ENCODE measurements at regions not wholly inside any gene's neighbourhood (a gene's known extent, or its start where the extent isn't known, plus 50 kb on each side); places are given as distances from the start of the nearest gene placed in this dataset.

DNA sequence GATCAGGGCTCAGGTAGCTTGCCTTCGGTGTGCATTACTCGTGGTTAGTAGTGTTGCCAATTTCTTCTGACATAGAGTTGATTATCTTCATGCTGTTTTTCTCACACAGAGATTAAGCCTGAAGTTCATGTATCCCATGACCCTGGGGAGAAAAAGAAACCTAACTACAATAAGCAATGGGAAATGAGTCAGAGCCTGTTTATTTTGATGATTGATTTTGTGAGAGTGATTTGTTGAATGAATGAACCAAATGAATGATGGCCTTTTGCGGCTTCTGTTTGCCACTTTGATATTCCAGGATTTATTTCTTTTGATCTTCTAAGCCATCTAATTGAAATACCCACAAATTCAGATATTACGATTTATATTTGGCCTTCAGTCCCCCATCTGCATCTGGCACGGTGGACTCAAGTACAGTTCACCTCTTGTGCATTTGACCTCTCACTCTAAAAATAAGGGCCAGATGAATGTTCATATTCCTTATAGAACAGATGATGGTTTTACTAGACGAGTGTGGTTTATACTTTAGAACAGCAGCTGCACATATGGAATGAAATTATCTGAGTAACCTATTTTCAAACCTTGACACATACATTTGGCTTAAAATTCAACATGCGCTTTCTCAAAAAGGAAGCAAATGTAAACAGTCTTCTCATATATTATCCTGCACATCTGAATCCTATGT lies 110.7 kb downstream of the PLCE1 start (continued):
- peak; percentile 72; the same call in 1 of the 2 replicates for TF ChIP-seq ZNF843 (tag by site-specific recombination; IDR thresholded peaks at IDR 0.05)
- TF ChIP-seq OVOL3 (tag by site-specific recombination; IDR thresholded peaks at IDR 0.05) = no peak
- no peak for TF ChIP-seq ZNF341 (tag by site-specific recombination; IDR thresholded peaks at IDR 0.05; ENCODE audit: low read depth)
- no peak for TF ChIP-seq ZNF558 (tag by site-specific recombination; IDR thresholded peaks at IDR 0.05)
- no peak for TF ChIP-seq KLF1 (tag by site-specific recombination; IDR thresholded peaks at IDR 0.05)
- TF ChIP-seq, protein P1, sequence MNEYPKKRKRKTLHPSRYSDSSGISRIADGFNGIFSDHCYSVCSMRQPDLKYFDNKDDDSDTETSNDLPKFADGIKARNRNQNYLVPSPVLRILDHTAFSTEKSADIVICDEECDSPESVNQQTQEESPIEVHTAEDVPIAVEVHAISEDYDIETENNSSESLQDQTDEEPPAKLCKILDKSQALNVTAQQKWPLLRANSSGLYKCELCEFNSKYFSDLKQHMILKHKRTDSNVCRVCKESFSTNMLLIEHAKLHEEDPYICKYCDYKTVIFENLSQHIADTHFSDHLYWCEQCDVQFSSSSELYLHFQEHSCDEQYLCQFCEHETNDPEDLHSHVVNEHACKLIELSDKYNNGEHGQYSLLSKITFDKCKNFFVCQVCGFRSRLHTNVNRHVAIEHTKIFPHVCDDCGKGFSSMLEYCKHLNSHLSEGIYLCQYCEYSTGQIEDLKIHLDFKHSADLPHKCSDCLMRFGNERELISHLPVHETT (tag by site-specific recombination; IDR thresholded peaks at IDR 0.05) = no peak
- TF ChIP-seq OSR2 (tag by site-specific recombination; IDR thresholded peaks at IDR 0.05) = peak; percentile 80

DNA sequence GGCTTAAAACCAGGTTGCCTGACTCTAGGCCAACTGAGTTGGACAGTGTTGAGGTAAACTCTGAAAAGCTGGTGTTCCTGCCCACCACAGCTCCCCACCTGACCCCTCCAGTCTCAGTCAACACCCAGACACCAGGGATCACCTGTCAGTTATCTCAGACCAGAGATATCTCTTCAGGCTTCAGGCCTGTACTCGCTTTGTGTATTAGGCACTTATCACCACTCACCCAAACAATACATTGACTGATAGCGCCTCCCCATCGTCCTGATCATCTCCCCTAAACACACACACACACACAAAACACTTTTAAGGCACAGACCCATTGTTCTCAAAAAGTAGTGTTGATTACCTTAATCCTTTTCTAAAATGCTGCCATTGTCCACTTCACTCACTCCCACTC lies 111.5 kb downstream of the PLCE1 start:
- Histone ChIP-seq H3K4me3 (ENCODE audit: low read depth, low read length) (no peak overlapping the region), H3K27ac (ENCODE audit: extremely low read depth, low read depth, low read length) (no peak overlapping the region), H3K9me3 (ENCODE audit: control insufficient read depth, insufficient read depth, low read depth, low read length) (no peaks in the 10 kb centered on the region), H3K4me1 (ENCODE audit: control insufficient read depth, insufficient read depth, low read length) (peaks cover 10% of the 10 kb centered on the region), H3K36me3 (ENCODE audit: control insufficient read depth in 2 of 2, insufficient read depth in 1 of 2, low read length in 2 of 2) (no peaks in the 10 kb centered on the region)
- TF ChIP-seq, protein P2, sequence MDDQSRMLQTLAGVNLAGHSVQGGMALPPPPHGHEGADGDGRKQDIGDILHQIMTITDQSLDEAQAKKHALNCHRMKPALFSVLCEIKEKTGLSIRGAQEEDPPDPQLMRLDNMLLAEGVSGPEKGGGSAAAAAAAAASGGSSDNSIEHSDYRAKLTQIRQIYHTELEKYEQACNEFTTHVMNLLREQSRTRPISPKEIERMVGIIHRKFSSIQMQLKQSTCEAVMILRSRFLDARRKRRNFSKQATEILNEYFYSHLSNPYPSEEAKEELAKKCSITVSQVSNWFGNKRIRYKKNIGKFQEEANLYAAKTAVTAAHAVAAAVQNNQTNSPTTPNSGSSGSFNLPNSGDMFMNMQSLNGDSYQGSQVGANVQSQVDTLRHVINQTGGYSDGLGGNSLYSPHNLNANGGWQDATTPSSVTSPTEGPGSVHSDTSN (CRISPR knock-in tag; IDR thresholded peaks at IDR 0.05) = no peak
- TF ChIP-seq ZNF248 (tag by site-specific recombination; IDR thresholded peaks at IDR 0.05) (no peak), ZNF302 (tag by site-specific recombination; IDR thresholded peaks at IDR 0.05; ENCODE audit: low read depth) (no peak), ZNF10 (tag by site-specific recombination; IDR thresholded peaks at IDR 0.05) (no peak), MEIS1 (CRISPR knock-in tag; IDR thresholded peaks at IDR 0.05; ENCODE audit: borderline replicate concordance) (no peak), ZNF837 (tag by site-specific recombination; IDR thresholded peaks at IDR 0.05) (no peak), ZNF404 (tag by site-specific recombination; IDR thresholded peaks at IDR 0.05) (no peak), SP7 (tag by site-specific recombination; IDR thresholded peaks at IDR 0.05) (no peak), GFI1B (tag by site-specific recombination; IDR thresholded peaks at IDR 0.05) (no peak), ZNF341 (tag by site-specific recombination; IDR thresholded peaks at IDR 0.05; ENCODE audit: low read depth) (no peak)
- TF ChIP-seq, protein P3, sequence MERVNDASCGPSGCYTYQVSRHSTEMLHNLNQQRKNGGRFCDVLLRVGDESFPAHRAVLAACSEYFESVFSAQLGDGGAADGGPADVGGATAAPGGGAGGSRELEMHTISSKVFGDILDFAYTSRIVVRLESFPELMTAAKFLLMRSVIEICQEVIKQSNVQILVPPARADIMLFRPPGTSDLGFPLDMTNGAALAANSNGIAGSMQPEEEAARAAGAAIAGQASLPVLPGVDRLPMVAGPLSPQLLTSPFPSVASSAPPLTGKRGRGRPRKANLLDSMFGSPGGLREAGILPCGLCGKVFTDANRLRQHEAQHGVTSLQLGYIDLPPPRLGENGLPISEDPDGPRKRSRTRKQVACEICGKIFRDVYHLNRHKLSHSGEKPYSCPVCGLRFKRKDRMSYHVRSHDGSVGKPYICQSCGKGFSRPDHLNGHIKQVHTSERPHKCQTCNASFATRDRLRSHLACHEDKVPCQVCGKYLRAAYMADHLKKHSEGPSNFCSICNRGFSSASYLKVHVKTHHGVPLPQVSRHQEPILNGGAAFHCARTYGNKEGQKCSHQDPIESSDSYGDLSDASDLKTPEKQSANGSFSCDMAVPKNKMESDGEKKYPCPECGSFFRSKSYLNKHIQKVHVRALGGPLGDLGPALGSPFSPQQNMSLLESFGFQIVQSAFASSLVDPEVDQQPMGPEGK (tag by site-specific recombination; IDR thresholded peaks at IDR 0.05) = no peak
- ChIA-PET CTCF (interaction anchor here (0.6 kb wide), 1 partner anchor 111 kb away, joined by 3 read pairs; the partner anchor contains the start of gene PLCE1), POLR2A (no interaction called here)

DNA sequence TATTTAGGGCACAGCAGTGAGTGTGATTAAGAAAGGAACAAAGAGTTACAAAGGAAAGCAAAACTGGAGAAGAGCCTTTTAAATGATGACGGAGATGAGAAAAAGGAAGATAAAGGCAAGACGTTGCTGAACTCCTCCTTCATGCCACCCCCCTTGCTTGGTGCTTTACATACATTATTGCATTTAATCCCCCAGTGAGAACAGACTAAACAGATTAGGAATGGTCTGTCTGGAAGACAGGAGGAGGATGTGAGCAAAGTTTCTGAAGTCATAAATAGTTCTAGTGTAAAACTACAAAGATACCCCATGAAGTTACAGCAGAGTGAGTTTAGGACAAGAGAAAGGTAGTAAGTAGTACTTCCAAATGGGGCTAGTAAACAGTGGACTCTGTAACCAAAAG lies 113.5 kb downstream of the PLCE1 start:
- ChIA-PET CTCF (no interaction called here), POLR2A (no interaction called here)
- no peaks in the 10 kb centered on the region for H3K9me3 ChIP-seq (ENCODE audit: control insufficient read depth, insufficient read depth, low read depth, low read length)
- H3K36me3 ChIP-seq (ENCODE audit: control insufficient read depth in 2 of 2, insufficient read depth in 1 of 2, low read length in 2 of 2) = no peaks in the 10 kb centered on the region
- H3K4me1 ChIP-seq (ENCODE audit: control insufficient read depth, insufficient read depth, low read length) = peaks cover 10% of the 10 kb centered on the region
- no peak overlapping the region for H3K4me3 ChIP-seq (ENCODE audit: low read depth, low read length)
- no peak overlapping the region for H3K27ac ChIP-seq (ENCODE audit: extremely low read depth, low read depth, low read length)
- no peak for TF ChIP-seq YY1 (tag by site-specific recombination; IDR thresholded peaks at IDR 0.05)
- no peak for TF ChIP-seq SALL2 (tag by site-specific recombination; IDR thresholded peaks at IDR 0.05; ENCODE audit: borderline replicate concordance)
- TF ChIP-seq ZNF768 (tag by site-specific recombination; IDR thresholded peaks at IDR 0.05) = no peak
- TF ChIP-seq ZNF169 (tag by site-specific recombination; IDR thresholded peaks at IDR 0.05) = no peak
- no peak for TF ChIP-seq ZBTB48 (tag by site-specific recombination; IDR thresholded peaks at IDR 0.05)
- TF ChIP-seq MYNN (tag by site-specific recombination; IDR thresholded peaks at IDR 0.05; ENCODE audit: borderline replicate concordance) = no peak
- TF ChIP-seq, protein P3 (tag by site-specific recombination; IDR thresholded peaks at IDR 0.05) = no peak
- TF ChIP-seq ZNF292 (tag by site-specific recombination; IDR thresholded peaks at IDR 0.05; ENCODE audit: borderline replicate concordance, low read depth) = no peak
- TF ChIP-seq KLF8 (tag by site-specific recombination; IDR thresholded peaks at IDR 0.05) = no peak
- no peak for TF ChIP-seq WT1 (tag by site-specific recombination; IDR thresholded peaks at IDR 0.05)
- TF ChIP-seq, protein P4, sequence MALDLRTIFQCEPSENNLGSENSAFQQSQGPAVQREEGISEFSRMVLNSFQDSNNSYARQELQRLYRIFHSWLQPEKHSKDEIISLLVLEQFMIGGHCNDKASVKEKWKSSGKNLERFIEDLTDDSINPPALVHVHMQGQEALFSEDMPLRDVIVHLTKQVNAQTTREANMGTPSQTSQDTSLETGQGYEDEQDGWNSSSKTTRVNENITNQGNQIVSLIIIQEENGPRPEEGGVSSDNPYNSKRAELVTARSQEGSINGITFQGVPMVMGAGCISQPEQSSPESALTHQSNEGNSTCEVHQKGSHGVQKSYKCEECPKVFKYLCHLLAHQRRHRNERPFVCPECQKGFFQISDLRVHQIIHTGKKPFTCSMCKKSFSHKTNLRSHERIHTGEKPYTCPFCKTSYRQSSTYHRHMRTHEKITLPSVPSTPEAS (tag by site-specific recombination; IDR thresholded peaks at IDR 0.05) = no peak

Measured in HEK293 (cell line).